NCI-H345 treated with DMSO at 0.1 percent for 48 hours (cell line): ENCODE measurements at regions not wholly inside any gene's neighbourhood (a gene's known extent, or its start where the extent isn't known, plus 50 kb on each side); places are given as distances from the start of the nearest gene placed in this dataset.

Source experiments
- DNase-seq: peaks from one replicate; lab custom pipeline; 2025; ENCODE audit not compliant: unreplicated experiment; lab: John Stamatoyannopoulos, UW

DNA sequence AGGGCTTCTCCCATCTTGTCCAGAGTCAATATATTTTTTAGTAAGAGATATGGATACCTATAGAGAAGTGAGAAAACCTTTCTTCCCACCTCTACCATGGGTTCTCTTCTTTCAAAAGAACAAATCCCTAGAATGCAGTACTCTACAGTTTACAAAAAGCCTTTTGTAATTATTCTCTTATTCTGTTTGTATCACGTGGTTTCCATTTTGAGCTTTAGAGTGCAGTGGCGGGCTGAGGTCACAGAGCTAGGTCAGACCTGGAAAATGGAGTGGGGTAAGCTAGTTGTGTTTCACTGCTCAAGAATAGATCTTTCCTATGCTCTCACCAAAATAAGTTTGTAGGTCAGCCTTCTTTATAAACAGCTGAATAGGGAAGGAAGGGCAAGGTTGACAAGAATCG lies 85.3 kb upstream of the MAF start:
- no peak for DNase-seq

- DNase-seq: no peak
Measured at GRCh38 chr16:79679334-79679733, 78.8 kb upstream of the MAF start.

GRCh38 chr16:79677799-79678530 lies 77.4 kb upstream of the MAF start:
- DNase-seq: no peak

DNA sequence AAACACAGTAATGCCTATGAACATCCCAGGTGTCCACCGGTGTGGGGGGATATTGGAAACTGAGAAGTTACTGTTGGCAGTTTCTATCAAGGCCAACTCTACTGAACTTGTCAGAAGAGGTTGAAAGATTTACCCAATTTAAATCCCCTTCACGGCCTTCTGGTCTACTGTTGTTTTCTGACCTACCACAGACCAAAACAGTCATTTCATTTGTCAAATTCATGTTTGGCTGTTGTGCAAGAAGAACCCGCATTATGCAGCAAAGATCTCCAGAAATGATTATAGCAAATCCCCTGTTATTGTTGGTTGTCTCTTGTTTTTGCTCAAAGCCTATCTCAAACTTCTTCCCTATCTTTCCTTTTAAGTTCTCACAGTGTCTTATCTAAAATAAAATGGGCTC lies 73.1 kb upstream of the MAF start:
- DNase-seq: no peak

- DNase-seq: no peak
Measured at GRCh38 chr16:79672524-79672923, 72.0 kb upstream of the MAF start.

- no peak for DNase-seq
Measured at GRCh38 chr16:79668502-79668901, 68.0 kb upstream of the MAF start.

- no peak for DNase-seq
Measured at GRCh38 chr16:79665970-79666369, 65.4 kb upstream of the MAF start.

DNA sequence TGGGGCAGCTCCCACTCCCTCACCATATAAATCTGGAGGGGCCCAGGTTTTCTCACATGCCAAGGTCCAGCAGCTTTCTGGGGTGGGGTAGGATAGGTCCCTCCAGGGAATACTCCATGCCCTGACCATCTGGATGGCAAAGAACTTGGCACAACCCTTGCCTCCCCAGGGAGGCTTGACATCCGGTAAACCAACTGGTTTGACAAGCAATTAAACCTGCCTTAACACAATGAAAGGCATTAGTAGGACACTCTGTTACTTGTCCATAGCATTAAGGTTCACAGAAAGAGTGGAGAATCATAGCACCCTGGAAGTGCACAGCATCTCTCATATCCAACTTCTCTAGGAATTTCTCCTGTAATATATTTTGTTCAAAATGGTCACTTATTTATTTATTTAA lies 63.9 kb upstream of the MAF start:
- no peak for DNase-seq

- DNase-seq: no peak
Measured at GRCh38 chr16:79662669-79663313, 62.3 kb upstream of the MAF start.

DNA sequence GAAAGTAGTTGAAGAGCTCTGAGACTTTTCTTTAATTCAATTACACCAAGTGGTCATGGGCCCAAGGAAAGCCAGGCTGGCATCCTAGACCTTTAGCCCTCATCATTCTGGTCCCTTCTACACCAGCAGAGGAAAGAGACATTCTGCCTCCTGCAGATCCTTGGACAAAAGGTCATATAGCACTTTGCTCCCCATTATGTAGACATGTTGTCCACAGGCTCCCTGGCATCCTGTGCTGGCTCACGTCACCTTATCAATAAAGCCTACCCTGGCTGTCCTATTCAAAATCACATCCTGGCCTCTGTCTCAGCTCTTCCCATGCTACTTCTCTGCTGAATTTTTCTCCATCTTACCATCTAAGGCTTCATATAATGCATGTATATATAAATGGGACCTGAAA lies 61.6 kb upstream of the MAF start:
- DNase-seq: no peak

DNA sequence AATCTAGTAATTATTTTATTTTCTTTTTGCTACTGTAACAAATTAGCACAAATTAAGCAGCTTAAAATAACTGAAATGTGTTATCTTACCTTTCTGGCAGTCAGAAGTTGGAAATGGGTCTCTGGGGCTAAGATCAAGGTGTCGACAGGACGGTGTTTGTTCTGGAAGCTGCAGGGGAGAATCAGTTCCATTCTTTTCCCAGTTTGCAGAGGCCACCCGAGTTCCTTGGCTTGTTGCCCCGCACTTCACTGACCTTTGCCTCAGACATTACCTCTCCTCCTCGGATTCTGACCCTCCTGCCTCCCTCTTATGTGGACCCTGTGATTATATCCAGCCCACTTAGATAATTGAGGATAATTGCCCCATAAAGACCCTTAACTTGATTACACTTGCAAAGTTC lies 61.0 kb upstream of the MAF start:
- no peak for DNase-seq

- no peak for DNase-seq
Measured at GRCh38 chr16:79659344-79659743, 58.8 kb upstream of the MAF start.

GRCh38 chr16:79658301-79659033 lies 57.9 kb upstream of the MAF start:
- DNase-seq: no peak

- peak; percentile 53 for DNase-seq
Measured at GRCh38 chr16:79656553-79657115, 56.1 kb upstream of the MAF start.

- peak; percentile 36 for DNase-seq
Measured at GRCh38 chr16:79653373-79653891, 52.9 kb upstream of the MAF start.

DNA sequence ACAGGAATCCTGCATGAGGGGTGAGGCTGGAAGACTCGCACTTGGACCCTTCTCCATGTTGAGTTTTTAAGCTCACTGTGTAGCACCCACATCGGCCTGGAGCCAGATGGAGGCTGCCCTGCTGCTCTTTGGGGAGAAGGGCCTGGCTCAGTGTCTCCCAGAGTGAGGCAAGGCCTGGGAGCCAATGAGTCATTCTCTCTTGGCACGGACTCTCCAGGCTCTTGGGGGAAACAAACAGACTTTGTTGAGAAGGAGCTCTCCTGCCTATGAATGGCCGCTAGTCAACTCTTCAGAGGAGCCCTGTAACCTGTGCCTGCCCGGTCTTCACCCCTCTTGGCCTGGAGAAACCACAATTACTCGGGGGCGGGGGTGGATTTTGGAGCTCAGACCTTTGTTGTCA lies 50.8 kb upstream of the MAF start:
- DNase-seq: no peak
